ENCODE measurements at regions not wholly inside any gene's neighbourhood (a gene's known extent, or its start where the extent isn't known, plus 50 kb on each side); places are given as distances from the start of the nearest gene placed in this dataset.

- TF ChIP-seq CTCF (IDR thresholded peaks at IDR 0.05; ENCODE audit: poor library complexity) (no peak), EZH2 (IDR thresholded peaks at IDR 0.05; ENCODE audit: borderline replicate concordance) (no peak), EZH2phosphoT487 (IDR thresholded peaks at IDR 0.05; ENCODE audit: low read depth, severe bottlenecking, unreplicated experiment) (no peak)
Observed at GRCh38 chr7:24422441-24423010, 138.5 kb downstream of the NPY start.

Data from hepatocyte (in vitro differentiated cells).